H1 (cell line): ENCODE measurements at regions not wholly inside any gene's neighbourhood (a gene's known extent, or its start where the extent isn't known, plus 50 kb on each side); places are given as distances from the start of the nearest gene placed in this dataset.

ENCODE experiments used
- CTCF ChIA-PET: fragments of 300-600 bp; sonication (Branson Sonifier 250); formaldehyde crosslinking; loops from one replicate; lab custom pipeline; 2021; ENCODE audit not compliant: partially characterized antibody; lab: Charles Lee
- POLR2A ChIA-PET: fragments of 300-600 bp; sonication (Branson Sonifier 250); formaldehyde crosslinking; loops from one replicate; lab custom pipeline; 2021; ENCODE audit warnings: inconsistent platforms; ENCODE audit not compliant: partially characterized antibody; lab: Charles Lee
- DNase-seq, 2 experiments: peaks; one replicate each; pipeline versions ENCODE4 v3.0.0 to v3.0.0-alpha.2; 2010 to 2022; ENCODE audit warnings: low spot score in 2 of 2, low read depth in 1 of 2, mixed read lengths in 1 of 2
- FAIRE-seq: peaks from 2 replicates; lab custom pipeline; 2011; peaks lifted over from hg19 to GRCh38; lab: Jason Lieb, UNC
- H2AFZ ChIP-seq: 2 replicates; pipeline ENCODE4 v1.8.1; 2012; ENCODE audit warnings: low read length, inconsistent platforms
- H2AK5ac ChIP-seq: 2 replicates; pipeline ENCODE4 v1.6.1; 2013; ENCODE audit warnings: low read depth, low read length
- H2BK120ac ChIP-seq: replicated peaks from 2 replicates; pipeline ENCODE3; 2013; ENCODE audit warnings: low read depth, low read length, inconsistent platforms
- H2BK12ac ChIP-seq: 2 replicates; pipeline ENCODE4 v1.6.1; 2013; ENCODE audit warnings: low read depth, low read length
- H2BK15ac ChIP-seq: 2 replicates; pipeline ENCODE4 v1.6.1; 2013; ENCODE audit warnings: low read length
- H2BK20ac ChIP-seq: 2 replicates; pipeline ENCODE4 v1.6.1; 2013; ENCODE audit warnings: low read length
- H2BK5ac ChIP-seq: 2 replicates; pipeline ENCODE4 v1.6.1; 2013; ENCODE audit warnings: low read depth, low read length
- H3K14ac ChIP-seq: 2 replicates; pipeline ENCODE4 v1.6.1; 2013; ENCODE audit warnings: inconsistent platforms; ENCODE audit not compliant: insufficient read length
- H3K18ac ChIP-seq: 2 replicates; pipeline ENCODE4 v1.6.1; 2013; ENCODE audit warnings: low read length; ENCODE audit errors: extremely low read depth
- H3K23ac ChIP-seq: 2 replicates; pipeline ENCODE4 v1.6.1; 2013; ENCODE audit warnings: inconsistent platforms; ENCODE audit not compliant: insufficient read length
- H3K23me2 ChIP-seq: 2 replicates; pipeline ENCODE4 v1.6.1; 2013; ENCODE audit warnings: low read depth, low read length
- H3K27ac ChIP-seq: 2 replicates; pipeline ENCODE4 v1.6.1; 2011; ENCODE audit warnings: low read depth, low read length, inconsistent platforms
- H3K27me3 ChIP-seq, 4 experiments: replicated peaks in 1 of 4; 1 replicate in 1 of 4; 2 replicates in 3 of 4; pipeline versions ENCODE4 v1.6.1 to v1.8.1; 2011 to 2013; ENCODE audit warnings: low read length in 3 of 4, mild to moderate bottlenecking in 3 of 4, inconsistent platforms in 2 of 4, mixed read lengths in 2 of 4, moderate library complexity in 1 of 4; ENCODE audit not compliant: control insufficient read depth in 3 of 4, insufficient read depth in 3 of 4; ENCODE audit errors: extremely low read depth in 1 of 4
- H3K36me3 ChIP-seq, 4 experiments: 2 replicates each; pipeline versions ENCODE4 v1.6.1 to v1.8.1; 2011 to 2013; ENCODE audit warnings: mild to moderate bottlenecking in 4 of 4, low read length in 3 of 4, moderate library complexity in 2 of 4, control low read depth in 1 of 4, inconsistent platforms in 1 of 4; ENCODE audit not compliant: insufficient read depth in 4 of 4, control insufficient read depth in 2 of 4
- H3K4ac ChIP-seq: replicated peaks from 2 replicates; pipeline ENCODE3; 2013; ENCODE audit warnings: low read length, low read depth, mixed read lengths, inconsistent platforms; ENCODE audit not compliant: insufficient read length
- H3K4me1 ChIP-seq, 4 experiments: replicated peaks in 1 of 4; 1 replicate in 1 of 4; 2 replicates in 3 of 4; pipeline versions ENCODE4 v1.6.1 to v1.8.1; 2011 to 2013; ENCODE audit warnings: low read length in 3 of 4, inconsistent platforms in 2 of 4, mixed read lengths in 1 of 4; ENCODE audit not compliant: insufficient read depth in 4 of 4, control insufficient read depth in 3 of 4
- H3K4me2 ChIP-seq, 2 experiments: 2 replicates each; pipeline versions ENCODE4 v1.6.1 to v1.8.1; 2011 to 2013; ENCODE audit warnings: low read depth in 2 of 2, low read length in 2 of 2, control low read depth in 1 of 2, inconsistent platforms in 1 of 2, mild to moderate bottlenecking in 1 of 2; ENCODE audit not compliant: insufficient read depth in 1 of 2
- H3K4me3 ChIP-seq, 4 experiments: fragments of 200-600, 300-600 bp in 1 of 4; sonication (generic), shearing (Covaris generic), sonication (Bioruptor Twin) in 1 of 4; 2 replicates each; pipeline versions ENCODE4 v1.5.1 to v1.8.1; 2011 to 2016; ENCODE audit warnings: low read length in 4 of 4, low read depth in 3 of 4, control low read depth in 2 of 4, inconsistent platforms in 2 of 4, mild to moderate bottlenecking in 2 of 4, mixed read lengths in 1 of 4, moderate library complexity in 1 of 4; ENCODE audit not compliant: insufficient read depth in 2 of 4; ENCODE audit errors: extremely low read depth in 1 of 4
- H3K56ac ChIP-seq: replicated peaks from 2 replicates; pipeline ENCODE3; 2013; ENCODE audit warnings: low read depth, mild to moderate bottlenecking, mixed read lengths, low read length, inconsistent platforms; ENCODE audit not compliant: insufficient read length
- H3K79me1 ChIP-seq: 2 replicates; pipeline ENCODE4 v1.6.1; 2013; ENCODE audit warnings: low read depth, low read length, control low read depth
- H3K79me2 ChIP-seq, 2 experiments: 2 replicates each; pipeline versions ENCODE4 v1.6.1 to v1.8.1; 2012 to 2013; ENCODE audit warnings: low read length in 2 of 2, mild to moderate bottlenecking in 2 of 2, inconsistent platforms in 1 of 2; ENCODE audit not compliant: insufficient read depth in 2 of 2, control insufficient read depth in 1 of 2
- H3K9ac ChIP-seq, 4 experiments: replicated peaks in 1 of 4; 1 replicate in 1 of 4; 2 replicates in 3 of 4; pipeline versions ENCODE4 v1.6.1 to v1.8.1; 2011 to 2013; ENCODE audit warnings: low read depth in 3 of 4, low read length in 3 of 4, control low read depth in 2 of 4, mild to moderate bottlenecking in 2 of 4, moderate library complexity in 2 of 4, inconsistent platforms in 1 of 4; ENCODE audit errors: extremely low read depth in 1 of 4
- H3K9me3 ChIP-seq, 2 experiments: 2 replicates each; pipeline versions ENCODE4 v1.6.1 to v1.8.1; 2012 to 2013; ENCODE audit warnings: mild to moderate bottlenecking in 2 of 2, moderate library complexity in 2 of 2, control low read depth in 1 of 2, inconsistent platforms in 1 of 2, low read depth in 1 of 2, low read length in 1 of 2, mixed read lengths in 1 of 2; ENCODE audit not compliant: insufficient read depth in 2 of 2
- H4K20me1 ChIP-seq, 2 experiments: replicated peaks in 1 of 2; 2 replicates each; pipeline versions ENCODE3 to v1.8.1; 2011 to 2013; ENCODE audit warnings: inconsistent platforms in 2 of 2, low read length in 2 of 2, mild to moderate bottlenecking in 1 of 2; ENCODE audit not compliant: insufficient read depth in 2 of 2, control insufficient read depth in 1 of 2
- H4K5ac ChIP-seq: 2 replicates; pipeline ENCODE4 v1.6.1; 2013; ENCODE audit warnings: low read length, low read depth, mixed read lengths, inconsistent platforms; ENCODE audit not compliant: insufficient read length
- H4K8ac ChIP-seq: 2 replicates; pipeline ENCODE4 v1.8.0; 2013; ENCODE audit warnings: mild to moderate bottlenecking, moderate library complexity, low read length, inconsistent platforms; ENCODE audit not compliant: insufficient read depth; ENCODE audit errors: extremely low read depth
- H4K91ac ChIP-seq: replicated peaks from 2 replicates; pipeline ENCODE3; 2013; ENCODE audit warnings: low read length, mixed read lengths, inconsistent platforms; ENCODE audit not compliant: insufficient read length
- CHD2 ChIP-seq: IDR thresholded peaks from 2 replicates; pipeline ENCODE4 v1.6.1; 2012; ENCODE audit warnings: low read length, improper control_type of control experiment
- HDAC6 ChIP-seq: IDR thresholded peaks from one replicate; pipeline ENCODE4 v1.7.1; 2012; ENCODE audit warnings: low read depth, mild to moderate bottlenecking, inconsistent platforms, low read length, moderate library complexity
- RFX5 ChIP-seq: IDR thresholded peaks from 2 replicates; pipeline ENCODE4 v1.6.1; 2011; ENCODE audit warnings: low read depth, low read length, improper control_type of control experiment, borderline replicate concordance
- RNF2 ChIP-seq: fragments of 200-900, 300-1000 bp; sonication (generic); IDR thresholded peaks from 2 replicates; pipeline ENCODE4 v1.7.1; 2016; ENCODE audit warnings: borderline replicate concordance, low read depth, mild to moderate bottlenecking, antibody characterized with exemption, low read length; ENCODE audit not compliant: poor library complexity, severe bottlenecking; ENCODE audit errors: missing control alignments
- SIX5 ChIP-seq: IDR thresholded peaks from 2 replicates; pipeline ENCODE4 v1.6.1; 2011; ENCODE audit warnings: mild to moderate bottlenecking, low read depth, low read length
- TAF7 ChIP-seq: optimal IDR thresholded peaks from 2 replicates; pipeline ENCODE3; 2011; ENCODE audit warnings: low read depth, mild to moderate bottlenecking, inconsistent platforms, low read length, moderate library complexity, borderline replicate concordance
- WGBS, 2 experiments: shearing (Covaris generic) in 1 of 2; methylation state at CpG; one replicate each; pipeline versions ENCODE4 v1.1.6 to v1.1.7; 2013 to 2015; ENCODE audit warnings: low lambda C conversion rate in 2 of 2, mixed read lengths in 2 of 2, inconsistent platforms in 1 of 2, low coverage in 1 of 2, missing lambda C conversion rate in 1 of 2; ENCODE audit not compliant: insufficient replicate concordance in 2 of 2, insufficient coverage in 1 of 2, insufficient read length in 1 of 2; ENCODE audit errors: extremely low coverage in 1 of 2, missing lambda C conversion rate in 1 of 2; 5-methylcytosine and 5-hydroxymethylcytosine counted together
- TF ChIP-seq, protein P1 (sequence below), 3 experiments: IDR thresholded peaks; 1 replicate in 2 of 3; 2 replicates in 1 of 3; pipeline versions ENCODE4 v1.5.1 to v1.6.1; 2011; ENCODE audit warnings: low read length in 3 of 3, mild to moderate bottlenecking in 3 of 3, inconsistent platforms in 2 of 3, low read depth in 1 of 3, moderate library complexity in 1 of 3; ENCODE audit not compliant: insufficient read depth in 1 of 3; ENCODE audit errors: control extremely low read depth in 1 of 3
- TF ChIP-seq, protein P2 (sequence below): IDR thresholded peaks from 2 replicates; pipeline ENCODE4 v1.6.1; 2012; ENCODE audit warnings: low read length, inconsistent platforms
- TF ChIP-seq, protein P3 (sequence below): IDR thresholded peaks from 2 replicates; pipeline ENCODE4 v1.6.1; 2011; ENCODE audit warnings: low read depth, mild to moderate bottlenecking, low read length; ENCODE audit not compliant: insufficient read depth

DNA sequence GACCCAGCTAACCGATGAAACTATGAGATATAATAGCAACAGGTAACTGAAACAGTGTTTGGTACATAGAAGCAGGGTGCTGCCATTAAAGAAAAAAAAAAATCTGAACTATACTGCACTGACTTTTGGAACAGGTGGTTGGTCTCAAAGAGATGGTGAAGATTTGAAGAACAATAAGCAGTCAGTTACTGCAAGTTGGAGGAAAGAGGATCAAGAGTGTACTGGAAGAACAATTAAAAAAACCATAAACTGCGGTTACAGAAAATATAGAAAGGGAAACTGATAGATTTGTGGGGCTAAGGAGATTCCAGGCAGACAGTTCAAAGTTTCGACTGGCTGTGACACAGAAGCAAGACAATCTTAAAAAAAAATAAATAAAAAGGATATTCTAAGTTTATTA lies 181.9 kb upstream of the TRAM1L1 start:
- Histone ChIP-seq H3K18ac (no peak overlapping the region), H4K8ac (no peak overlapping the region), H3K79me1 (no peaks in the 10 kb centered on the region), H2BK20ac (no peak overlapping the region), H2BK5ac (no peak overlapping the region), H2BK12ac (no peak overlapping the region), H3K27me3 (no peaks in the 10 kb centered on the region), H3K4me3 (no peak overlapping the region), H3K4me2 (no peak overlapping the region), H3K4ac (no peak overlapping the region), H3K56ac (no peak overlapping the region), H2AK5ac (no peak overlapping the region), H3K23me2 (no peaks in the 10 kb centered on the region), H2AFZ (no peak overlapping the region), H3K14ac (no peak overlapping the region), H3K27ac (no peak overlapping the region), H3K23ac (no peak overlapping the region), H3K36me3 (no peaks in the 10 kb centered on the region), H3K4me1 (no peaks in the 10 kb centered on the region), H3K9me3 (no peaks in the 10 kb centered on the region), H2BK120ac (no peak overlapping the region), H4K20me1 (no peaks in the 10 kb centered on the region), H3K9ac (no peak overlapping the region), H4K5ac (no peak overlapping the region), H2BK15ac (no peak overlapping the region), H4K91ac (no peak overlapping the region), H3K79me2 (no peaks in the 10 kb centered on the region)
- ChIA-PET CTCF (no interaction called here), POLR2A (no interaction called here)
- no peak for DNase-seq
- WGBS, 2 experiments, result 93% methylated on average over 3 of the region's 3 CpGs; no CpG with 5 or more reads in 1 of the 2 experiments
- FAIRE-seq, result no peak
- TF ChIP-seq HDAC6 (no peak), RFX5 (no peak), TAF7 (no peak), CHD2 (no peak), SIX5 (no peak), RNF2 (no peak)
- TF ChIP-seq, protein P1, sequence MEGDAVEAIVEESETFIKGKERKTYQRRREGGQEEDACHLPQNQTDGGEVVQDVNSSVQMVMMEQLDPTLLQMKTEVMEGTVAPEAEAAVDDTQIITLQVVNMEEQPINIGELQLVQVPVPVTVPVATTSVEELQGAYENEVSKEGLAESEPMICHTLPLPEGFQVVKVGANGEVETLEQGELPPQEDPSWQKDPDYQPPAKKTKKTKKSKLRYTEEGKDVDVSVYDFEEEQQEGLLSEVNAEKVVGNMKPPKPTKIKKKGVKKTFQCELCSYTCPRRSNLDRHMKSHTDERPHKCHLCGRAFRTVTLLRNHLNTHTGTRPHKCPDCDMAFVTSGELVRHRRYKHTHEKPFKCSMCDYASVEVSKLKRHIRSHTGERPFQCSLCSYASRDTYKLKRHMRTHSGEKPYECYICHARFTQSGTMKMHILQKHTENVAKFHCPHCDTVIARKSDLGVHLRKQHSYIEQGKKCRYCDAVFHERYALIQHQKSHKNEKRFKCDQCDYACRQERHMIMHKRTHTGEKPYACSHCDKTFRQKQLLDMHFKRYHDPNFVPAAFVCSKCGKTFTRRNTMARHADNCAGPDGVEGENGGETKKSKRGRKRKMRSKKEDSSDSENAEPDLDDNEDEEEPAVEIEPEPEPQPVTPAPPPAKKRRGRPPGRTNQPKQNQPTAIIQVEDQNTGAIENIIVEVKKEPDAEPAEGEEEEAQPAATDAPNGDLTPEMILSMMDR (IDR thresholded peaks at IDR 0.05; ENCODE audit: control extremely low read depth in 1 of 3, insufficient read depth in 1 of 3, low read depth in 1 of 3, low read length in 3 of 3), result no peak
- TF ChIP-seq, protein P2, sequence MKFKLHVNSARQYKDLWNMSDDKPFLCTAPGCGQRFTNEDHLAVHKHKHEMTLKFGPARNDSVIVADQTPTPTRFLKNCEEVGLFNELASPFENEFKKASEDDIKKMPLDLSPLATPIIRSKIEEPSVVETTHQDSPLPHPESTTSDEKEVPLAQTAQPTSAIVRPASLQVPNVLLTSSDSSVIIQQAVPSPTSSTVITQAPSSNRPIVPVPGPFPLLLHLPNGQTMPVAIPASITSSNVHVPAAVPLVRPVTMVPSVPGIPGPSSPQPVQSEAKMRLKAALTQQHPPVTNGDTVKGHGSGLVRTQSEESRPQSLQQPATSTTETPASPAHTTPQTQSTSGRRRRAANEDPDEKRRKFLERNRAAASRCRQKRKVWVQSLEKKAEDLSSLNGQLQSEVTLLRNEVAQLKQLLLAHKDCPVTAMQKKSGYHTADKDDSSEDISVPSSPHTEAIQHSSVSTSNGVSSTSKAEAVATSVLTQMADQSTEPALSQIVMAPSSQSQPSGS, result no peak
- TF ChIP-seq, protein P3, sequence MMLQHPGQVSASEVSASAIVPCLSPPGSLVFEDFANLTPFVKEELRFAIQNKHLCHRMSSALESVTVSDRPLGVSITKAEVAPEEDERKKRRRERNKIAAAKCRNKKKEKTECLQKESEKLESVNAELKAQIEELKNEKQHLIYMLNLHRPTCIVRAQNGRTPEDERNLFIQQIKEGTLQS, result no peak
